OCI-LY1 (cell line): ENCODE measurements at regions not wholly inside any gene's neighbourhood (a gene's known extent, or its start where the extent isn't known, plus 50 kb on each side); places are given as distances from the start of the nearest gene placed in this dataset.

ENCODE experiments used
- CTCF ChIP-seq: fragments of 200-600 bp; sonication (generic), shearing (Covaris generic); IDR thresholded peaks from 2 replicates; pipeline ENCODE4 v1.5.1; 2017; ENCODE audit warnings: mild to moderate bottlenecking, antibody characterized with exemption, low read length, moderate library complexity, mixed read lengths
- EZH2 ChIP-seq: fragments of 200-600 bp; sonication (generic), shearing (Covaris generic); IDR thresholded peaks from 2 replicates; pipeline ENCODE4 v1.8.0; 2017; ENCODE audit warnings: borderline replicate concordance, mixed run types, mild to moderate bottlenecking, antibody characterized with exemption, low read length, moderate library complexity, mixed read lengths

GRCh38 chr3:118637846-118638245 is 396.8 kb downstream of the IGSF11 start:
- TF ChIP-seq CTCF = no peak
- no peak for TF ChIP-seq EZH2
